Neural crest cell (in vitro differentiated cells): ENCODE measurements at regions not wholly inside any gene's neighbourhood (a gene's known extent, or its start where the extent isn't known, plus 50 kb on each side); places are given as distances from the start of the nearest gene placed in this dataset.

Experiments
- DNase-seq: peaks from one replicate; pipeline ENCODE4 v3.0.0; 2021; ENCODE audit warnings: low read depth, mixed read lengths, low spot score
- H3K27ac Mint-ChIP-seq: one replicate; pipeline ENCODE4 v1.8.0; 2021; ENCODE audit warnings: mild to moderate bottlenecking, mixed read lengths; ENCODE audit not compliant: unreplicated experiment
- H3K27me3 Mint-ChIP-seq: 2 replicates; pipeline ENCODE4 v1.8.0; 2021; ENCODE audit warnings: low read depth, mild to moderate bottlenecking, mixed read lengths
- H3K36me3 Mint-ChIP-seq: 2 replicates; pipeline ENCODE4 v1.8.0; 2021; ENCODE audit warnings: low read depth, mild to moderate bottlenecking, mixed read lengths
- H3K4me1 Mint-ChIP-seq: 2 replicates; pipeline ENCODE4 v1.8.0; 2021; ENCODE audit warnings: mixed read lengths
- H3K4me3 Mint-ChIP-seq: one replicate; pipeline ENCODE4 v1.8.0; 2021; ENCODE audit warnings: mild to moderate bottlenecking, mixed read lengths
- H3K9me3 Mint-ChIP-seq: 2 replicates; pipeline ENCODE4 v1.8.0; 2021; ENCODE audit warnings: mixed read lengths
- CTCF ChIP-seq: fragments of 200-600 bp; sonication (generic); conservative IDR thresholded peaks from 2 replicates; pipeline ENCODE4 v1.5.0; 2021; ENCODE audit warnings: antibody characterized with exemption, mild to moderate bottlenecking

DNA sequence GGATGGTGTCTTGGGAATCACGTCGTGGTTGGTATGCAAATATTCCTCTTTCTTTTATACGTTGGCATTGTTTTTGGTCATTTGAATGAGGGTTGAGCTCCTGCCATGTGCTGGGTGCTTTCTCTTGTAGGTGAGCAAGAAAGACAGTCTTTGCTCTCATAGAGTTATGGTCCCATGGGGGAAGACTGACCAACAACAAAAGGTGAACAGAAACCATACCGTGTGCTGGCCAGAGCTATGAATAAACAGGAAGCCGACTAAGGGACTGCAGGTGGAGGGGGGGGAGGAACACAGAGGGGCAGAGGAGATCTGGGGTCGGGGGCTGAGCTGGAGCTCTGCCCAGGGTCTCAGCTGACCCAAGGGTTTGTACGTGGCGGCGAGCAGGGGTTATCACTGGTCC lies 245.3 kb downstream of the CTTN start:
- Mint-ChIP-seq H3K4me3 (no peak overlapping the region), H3K9me3 (no peaks in the 10 kb centered on the region), H3K27ac (no peak overlapping the region), H3K4me1 (peaks cover 61% of the 10 kb centered on the region), H3K27me3 (peaks cover 4% of the 10 kb centered on the region), H3K36me3 (no peaks in the 10 kb centered on the region)
- no peak for TF ChIP-seq CTCF
- no peak for DNase-seq

- no peak for DNase-seq
- Mint-ChIP-seq H3K4me3 (no peak overlapping the region), H3K27me3 (peaks cover 4% of the 10 kb centered on the region), H3K36me3 (no peaks in the 10 kb centered on the region), H3K27ac (no peak overlapping the region), H3K4me1 (peaks cover 58% of the 10 kb centered on the region), H3K9me3 (no peaks in the 10 kb centered on the region)
- TF ChIP-seq CTCF = no peak
Observed at GRCh38 chr11:70644343-70645060, 246.2 kb downstream of the CTTN start.

DNA sequence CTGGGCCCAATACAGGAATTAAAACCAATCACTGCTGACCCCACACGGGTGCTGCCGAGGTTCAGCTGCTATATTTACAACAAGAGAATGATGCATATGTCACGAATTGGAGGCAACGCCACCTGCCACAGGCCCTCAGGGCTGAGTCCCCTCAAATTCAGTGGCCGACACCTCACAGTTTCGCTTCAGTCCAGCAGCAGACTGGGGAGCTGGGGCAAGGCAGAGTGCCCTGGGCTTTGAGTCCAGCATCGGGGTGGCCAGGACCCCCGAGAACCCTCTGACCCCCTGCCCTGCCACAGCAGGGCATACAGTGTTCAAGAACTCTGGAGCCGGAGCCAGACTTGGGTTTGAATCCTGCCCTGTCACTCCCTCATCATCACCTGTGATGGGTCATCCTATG lies 247.2 kb downstream of the CTTN start:
- Mint-ChIP-seq H3K4me3 (no peak overlapping the region), H3K36me3 (no peaks in the 10 kb centered on the region), H3K4me1 (peaks cover 52% of the 10 kb centered on the region), H3K9me3 (no peaks in the 10 kb centered on the region), H3K27me3 (peaks cover 4% of the 10 kb centered on the region), H3K27ac (no peak overlapping the region)
- TF ChIP-seq CTCF = no peak
- no peak for DNase-seq

GRCh38 chr11:70646272-70647049 lies 248.1 kb downstream of the CTTN start:
- H3K4me1 Mint-ChIP-seq = peaks cover 49% of the 10 kb centered on the region
- H3K9me3 Mint-ChIP-seq = no peaks in the 10 kb centered on the region
- no peak for TF ChIP-seq CTCF
- H3K4me3 Mint-ChIP-seq = no peak overlapping the region
- no peak for DNase-seq
- peaks cover 4% of the 10 kb centered on the region for H3K27me3 Mint-ChIP-seq
- no peak overlapping the region for H3K27ac Mint-ChIP-seq
- no peaks in the 10 kb centered on the region for H3K36me3 Mint-ChIP-seq

DNA sequence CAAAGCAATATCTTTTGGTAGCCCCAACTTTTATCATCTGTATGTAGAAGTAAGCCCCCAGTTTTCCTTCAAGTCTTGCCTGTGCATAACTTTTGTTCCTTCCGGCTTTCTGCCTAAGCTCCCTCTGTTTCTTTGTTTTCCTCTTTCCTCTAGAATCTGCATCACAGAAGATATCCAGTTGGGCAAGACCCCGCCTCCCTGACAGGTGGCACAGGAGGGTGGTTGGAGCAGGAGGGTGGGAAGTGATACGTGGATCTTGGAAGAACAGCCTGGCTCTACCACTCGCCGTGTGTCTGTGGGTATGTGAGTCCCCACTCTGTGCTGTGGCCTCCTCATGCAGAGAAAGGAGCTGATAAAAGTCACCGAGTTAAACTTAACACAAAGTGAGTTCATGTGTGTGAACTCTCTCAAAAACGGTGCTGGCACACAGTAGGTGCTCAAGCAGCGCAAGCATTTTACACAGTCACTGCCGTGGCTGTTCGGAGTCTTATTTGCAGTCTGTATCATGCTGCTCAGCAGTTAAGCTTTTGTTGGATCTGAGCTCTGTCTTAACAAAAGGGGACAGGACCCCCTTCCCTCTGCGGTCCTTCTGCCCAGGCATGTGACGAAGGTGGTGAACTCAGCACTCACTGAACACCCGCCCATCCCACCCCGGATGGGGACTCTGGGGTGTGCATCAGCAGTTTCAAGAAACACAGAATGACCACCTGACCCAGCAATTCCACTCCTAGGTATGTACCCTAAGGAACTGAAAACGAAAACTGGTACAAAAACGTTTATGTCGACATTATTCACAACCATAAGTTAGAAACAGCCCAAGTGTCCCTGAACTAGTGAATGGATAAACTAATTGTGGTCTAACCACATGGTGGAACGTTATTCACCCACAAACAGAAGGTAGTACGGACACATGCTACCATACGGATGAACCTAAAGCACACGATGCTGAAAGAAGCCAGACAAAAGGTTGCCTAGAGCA lies 249.1 kb downstream of the CTTN start:
- TF ChIP-seq CTCF = no peak
- peak overlapping the region; percentile 68 for H3K27ac Mint-ChIP-seq
- DNase-seq = no peak
- no peak overlapping the region for H3K4me3 Mint-ChIP-seq
- peaks cover 4% of the 10 kb centered on the region for H3K27me3 Mint-ChIP-seq
- peaks cover 39% of the 10 kb centered on the region for H3K4me1 Mint-ChIP-seq
- H3K9me3 Mint-ChIP-seq = no peaks in the 10 kb centered on the region
- no peaks in the 10 kb centered on the region for H3K36me3 Mint-ChIP-seq
